ENCODE measurements at regions not wholly inside any gene's neighbourhood (a gene's known extent, or its start where the extent isn't known, plus 50 kb on each side); places are given as distances from the start of the nearest gene placed in this dataset.

- TF ChIP-seq EGR1 (IDR thresholded peaks at IDR 0.05; ENCODE audit: low read depth in 2 of 2) (no peak), CTCF (IDR thresholded peaks at IDR 0.05; ENCODE audit: low read depth, low read length, missing input control) (no peak), HNF4A (conservative IDR thresholded peaks at IDR 0.05) (no peak), RAD21 (IDR thresholded peaks at IDR 0.05) (no peak), FOXA1 (IDR thresholded peaks at IDR 0.05) (no peak), TAF1 (conservative IDR thresholded peaks at IDR 0.05) (no peak), YY1 (IDR thresholded peaks at IDR 0.05) (no peak), JUND (IDR thresholded peaks at IDR 0.05) (no peak), HNF4G (IDR thresholded peaks at IDR 0.05) (no peak)
- TF ChIP-seq, protein P1, sequence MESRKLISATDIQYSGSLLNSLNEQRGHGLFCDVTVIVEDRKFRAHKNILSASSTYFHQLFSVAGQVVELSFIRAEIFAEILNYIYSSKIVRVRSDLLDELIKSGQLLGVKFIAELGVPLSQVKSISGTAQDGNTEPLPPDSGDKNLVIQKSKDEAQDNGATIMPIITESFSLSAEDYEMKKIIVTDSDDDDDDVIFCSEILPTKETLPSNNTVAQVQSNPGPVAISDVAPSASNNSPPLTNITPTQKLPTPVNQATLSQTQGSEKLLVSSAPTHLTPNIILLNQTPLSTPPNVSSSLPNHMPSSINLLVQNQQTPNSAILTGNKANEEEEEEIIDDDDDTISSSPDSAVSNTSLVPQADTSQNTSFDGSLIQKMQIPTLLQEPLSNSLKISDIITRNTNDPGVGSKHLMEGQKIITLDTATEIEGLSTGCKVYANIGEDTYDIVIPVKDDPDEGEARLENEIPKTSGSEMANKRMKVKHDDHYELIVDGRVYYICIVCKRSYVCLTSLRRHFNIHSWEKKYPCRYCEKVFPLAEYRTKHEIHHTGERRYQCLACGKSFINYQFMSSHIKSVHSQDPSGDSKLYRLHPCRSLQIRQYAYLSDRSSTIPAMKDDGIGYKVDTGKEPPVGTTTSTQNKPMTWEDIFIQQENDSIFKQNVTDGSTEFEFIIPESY (IDR thresholded peaks at IDR 0.05): no peak
These were observed 158.4 kb downstream of the PDHA2 start for GRCh38 chr4:95998311-95998710.

Measured in liver (tissue), 3 donors.